ENCODE measurements at regions not wholly inside any gene's neighbourhood (a gene's known extent, or its start where the extent isn't known, plus 50 kb on each side); places are given as distances from the start of the nearest gene placed in this dataset.

GRCh38 chr17:6313835-6314234 is 121.1 kb downstream of the AIPL1 start:
- Histone ChIP-seq H3K36me3 (ENCODE audit: insufficient read depth, low read length) (no peaks in the 10 kb centered on the region), H3K9me2 (ENCODE audit: insufficient read depth, low read length) (no peaks in the 10 kb centered on the region), H3K4me1 (ENCODE audit: insufficient read depth, low read length, poor library complexity, severe bottlenecking) (no peaks in the 10 kb centered on the region), H3K9me3 (ENCODE audit: low read length) (no peaks in the 10 kb centered on the region), H3K79me2 (ENCODE audit: insufficient read depth, low read depth, low read length) (no peaks in the 10 kb centered on the region), H3K4me2 (ENCODE audit: low read length) (no peak overlapping the region), H2AFZ (ENCODE audit: low read length) (no peak overlapping the region), H4K20me1 (ENCODE audit: insufficient read depth, low read length) (no peaks in the 10 kb centered on the region), H3K4me3 (ENCODE audit: low read depth, low read length, poor library complexity, severe bottlenecking) (no peak overlapping the region), H3K27ac (ENCODE audit: low read depth, low read length, poor library complexity, severe bottlenecking) (no peak overlapping the region)
- intact Hi-C loops (cut with micrococcal nuclease; ENCODE audit: unreplicated experiment) = no loop called here
- TF ChIP-seq, protein P1, sequence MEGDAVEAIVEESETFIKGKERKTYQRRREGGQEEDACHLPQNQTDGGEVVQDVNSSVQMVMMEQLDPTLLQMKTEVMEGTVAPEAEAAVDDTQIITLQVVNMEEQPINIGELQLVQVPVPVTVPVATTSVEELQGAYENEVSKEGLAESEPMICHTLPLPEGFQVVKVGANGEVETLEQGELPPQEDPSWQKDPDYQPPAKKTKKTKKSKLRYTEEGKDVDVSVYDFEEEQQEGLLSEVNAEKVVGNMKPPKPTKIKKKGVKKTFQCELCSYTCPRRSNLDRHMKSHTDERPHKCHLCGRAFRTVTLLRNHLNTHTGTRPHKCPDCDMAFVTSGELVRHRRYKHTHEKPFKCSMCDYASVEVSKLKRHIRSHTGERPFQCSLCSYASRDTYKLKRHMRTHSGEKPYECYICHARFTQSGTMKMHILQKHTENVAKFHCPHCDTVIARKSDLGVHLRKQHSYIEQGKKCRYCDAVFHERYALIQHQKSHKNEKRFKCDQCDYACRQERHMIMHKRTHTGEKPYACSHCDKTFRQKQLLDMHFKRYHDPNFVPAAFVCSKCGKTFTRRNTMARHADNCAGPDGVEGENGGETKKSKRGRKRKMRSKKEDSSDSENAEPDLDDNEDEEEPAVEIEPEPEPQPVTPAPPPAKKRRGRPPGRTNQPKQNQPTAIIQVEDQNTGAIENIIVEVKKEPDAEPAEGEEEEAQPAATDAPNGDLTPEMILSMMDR (conservative IDR thresholded peaks at IDR 0.05; ENCODE audit: low read length) = no peak
- TF ChIP-seq EZH2phosphoT487 (IDR thresholded peaks at IDR 0.05; ENCODE audit: borderline replicate concordance, low read depth, low read length) = no peak
- no TSS peak for BruUV-seq (replicated peaks)
- DNase-seq (ENCODE audit: low spot score) = no peak
- ChIA-PET POLR2A (no interaction called here), CTCF (ENCODE audit: unreplicated experiment) (no interaction called here)

- Histone ChIP-seq H3K4me1 (ENCODE audit: insufficient read depth, low read length, poor library complexity, severe bottlenecking) (peaks cover 10% of the 10 kb centered on the region), H3K4me2 (ENCODE audit: low read length) (no peak overlapping the region), H2AFZ (ENCODE audit: low read length) (no peak overlapping the region), H3K9me2 (ENCODE audit: insufficient read depth, low read length) (no peaks in the 10 kb centered on the region), H3K27ac (ENCODE audit: low read depth, low read length, poor library complexity, severe bottlenecking) (no peak overlapping the region), H3K36me3 (ENCODE audit: insufficient read depth, low read length) (no peaks in the 10 kb centered on the region), H3K9me3 (ENCODE audit: low read length) (no peaks in the 10 kb centered on the region), H3K4me3 (ENCODE audit: low read depth, low read length, poor library complexity, severe bottlenecking) (no peak overlapping the region), H4K20me1 (ENCODE audit: insufficient read depth, low read length) (no peaks in the 10 kb centered on the region), H3K79me2 (ENCODE audit: insufficient read depth, low read depth, low read length) (no peaks in the 10 kb centered on the region)
- TF ChIP-seq EZH2phosphoT487 (IDR thresholded peaks at IDR 0.05; ENCODE audit: borderline replicate concordance, low read depth, low read length) = no peak
- TF ChIP-seq, protein P1 (conservative IDR thresholded peaks at IDR 0.05; ENCODE audit: low read length) = no peak
- BruUV-seq (replicated peaks) = no TSS peak
- ChIA-PET CTCF (ENCODE audit: unreplicated experiment) (interaction anchor here (0.6 kb wide), 1 partner anchor 65 kb away, joined by 3 read pairs; no protein-coding TSS in a partner anchor), POLR2A (no interaction called here)
- DNase-seq (ENCODE audit: low spot score) = no peak
- intact Hi-C loops (cut with micrococcal nuclease; ENCODE audit: unreplicated experiment) = no loop called here
These were observed 128.1 kb downstream of the AIPL1 start for GRCh38 chr17:6306820-6307219.

- BruUV-seq (replicated peaks) = no TSS peak
- Histone ChIP-seq H3K4me1 (ENCODE audit: insufficient read depth, low read length, poor library complexity, severe bottlenecking) (peaks cover 10% of the 10 kb centered on the region), H3K4me2 (ENCODE audit: low read length) (peak overlapping the region; percentile 27; the same call in 1 of the 2 replicates), H3K27ac (ENCODE audit: low read depth, low read length, poor library complexity, severe bottlenecking) (no peak overlapping the region), H3K9me3 (ENCODE audit: low read length) (no peaks in the 10 kb centered on the region), H3K36me3 (ENCODE audit: insufficient read depth, low read length) (no peaks in the 10 kb centered on the region), H3K4me3 (ENCODE audit: low read depth, low read length, poor library complexity, severe bottlenecking) (no peak overlapping the region), H3K79me2 (ENCODE audit: insufficient read depth, low read depth, low read length) (no peaks in the 10 kb centered on the region), H3K9me2 (ENCODE audit: insufficient read depth, low read length) (no peaks in the 10 kb centered on the region), H2AFZ (ENCODE audit: low read length) (no peak overlapping the region), H4K20me1 (ENCODE audit: insufficient read depth, low read length) (no peaks in the 10 kb centered on the region)
- ChIA-PET POLR2A (no interaction called here), CTCF (ENCODE audit: unreplicated experiment) (no interaction called here)
- intact Hi-C loops (cut with micrococcal nuclease; ENCODE audit: unreplicated experiment) = no loop called here
- DNase-seq (ENCODE audit: low spot score) = peak; percentile 19
- TF ChIP-seq, protein P1 (conservative IDR thresholded peaks at IDR 0.05; ENCODE audit: low read length) = no peak
- no peak for TF ChIP-seq EZH2phosphoT487 (IDR thresholded peaks at IDR 0.05; ENCODE audit: borderline replicate concordance, low read depth, low read length)
These were observed 129.1 kb downstream of the AIPL1 start for GRCh38 chr17:6305613-6306360.

Measured in OCI-LY7 (cell line).